Keratinocyte (primary cell): ENCODE measurements at regions not wholly inside any gene's neighbourhood (a gene's known extent, or its start where the extent isn't known, plus 50 kb on each side); places are given as distances from the start of the nearest gene placed in this dataset.

Experiments
- DNase-seq: peaks from one replicate; pipeline ENCODE4 v3.0.0-alpha.2; 2011; ENCODE audit warnings: low read depth, missing footprints, low spot score
- FAIRE-seq: peaks from 2 replicates; lab custom pipeline; 2011; peaks lifted over from hg19 to GRCh38; lab: Jason Lieb, UNC
- H2AFZ ChIP-seq: 2 replicates; pipeline ENCODE4 v1.6.0; 2012; ENCODE audit warnings: low read length, control low read depth, inconsistent platforms; ENCODE audit not compliant: control insufficient read depth
- H3K27ac ChIP-seq: 2 replicates; pipeline ENCODE4 v1.5.1; 2011; ENCODE audit warnings: low read length; ENCODE audit not compliant: control insufficient read depth, insufficient read depth
- H3K27me3 ChIP-seq: 3 replicates; pipeline ENCODE4 v1.6.0; 2011; ENCODE audit warnings: low read length; ENCODE audit not compliant: control insufficient read depth, insufficient read depth; ENCODE audit errors: extremely low read depth
- H3K36me3 ChIP-seq, 2 experiments: 2 replicates in 1 of 2; 3 replicates in 1 of 2; pipeline ENCODE4 v1.5.1; 2011; ENCODE audit warnings: low read length in 2 of 2, mild to moderate bottlenecking in 1 of 2; ENCODE audit not compliant: control insufficient read depth in 2 of 2, insufficient read depth in 2 of 2; ENCODE audit errors: extremely low read depth in 1 of 2
- H3K4me1 ChIP-seq: 3 replicates; pipeline ENCODE4 v1.5.1; 2011; ENCODE audit warnings: low read length; ENCODE audit not compliant: control insufficient read depth, insufficient read depth; ENCODE audit errors: extremely low read depth
- H3K4me2 ChIP-seq: 3 replicates; pipeline ENCODE4 v1.6.0; 2011; ENCODE audit warnings: low read depth, low read length; ENCODE audit not compliant: control insufficient read depth, insufficient read depth; ENCODE audit errors: extremely low read depth
- H3K4me3 ChIP-seq, 3 experiments: fragments of 200-600 bp in 1 of 3; sonication (generic) in 1 of 3; 2 replicates in 2 of 3; 3 replicates in 1 of 3; pipeline ENCODE4 v1.5.1; 2011 to 2016; ENCODE audit warnings: low read length in 3 of 3, mild to moderate bottlenecking in 3 of 3, control low read depth in 2 of 3, inconsistent platforms in 1 of 3, low read depth in 1 of 3, mixed read lengths in 1 of 3, mixed run types in 1 of 3, moderate library complexity in 1 of 3; ENCODE audit not compliant: control insufficient read depth in 2 of 3, insufficient read depth in 2 of 3; ENCODE audit errors: extremely low read depth in 1 of 3
- H3K79me2 ChIP-seq: 2 replicates; pipeline ENCODE4 v1.6.0; 2012; ENCODE audit warnings: low read length; ENCODE audit not compliant: control insufficient read depth, insufficient read depth
- H3K9ac ChIP-seq: 3 replicates; pipeline ENCODE4 v1.6.0; 2011; ENCODE audit warnings: low read length; ENCODE audit not compliant: control insufficient read depth, insufficient read depth; ENCODE audit errors: extremely low read depth
- H3K9me1 ChIP-seq: 3 replicates; pipeline ENCODE4 v1.6.0; 2011; ENCODE audit warnings: low read length; ENCODE audit not compliant: control insufficient read depth, insufficient read depth; ENCODE audit errors: extremely low read depth
- H3K9me3 ChIP-seq: 2 replicates; pipeline ENCODE4 v1.5.1; 2012; ENCODE audit warnings: low read depth, low read length; ENCODE audit not compliant: control insufficient read depth
- H4K20me1 ChIP-seq: 3 replicates; pipeline ENCODE4 v1.6.0; 2011; ENCODE audit warnings: low read length; ENCODE audit not compliant: control insufficient read depth, insufficient read depth; ENCODE audit errors: extremely low read depth
- EZH2 ChIP-seq: IDR thresholded peaks from one replicate; pipeline ENCODE4 v1.6.1; 2012; ENCODE audit warnings: inconsistent platforms, mild to moderate bottlenecking, low read length, moderate library complexity
- dilution Hi-C: fragments of 300-500 bp; cut with MboI; formaldehyde crosslinking; loops from one replicate; pipeline ENCODE4 v1.7.0; 2020; ENCODE audit warnings: low sequenced_read_pairs; ENCODE audit not compliant: extremely low pct_ligation_motif_present
- TF ChIP-seq, protein P1 (sequence below), 3 experiments: IDR thresholded peaks in 1 of 3; conservative IDR thresholded peaks in 1 of 3; optimal IDR thresholded peaks in 1 of 3; 2 replicates in 2 of 3; 3 replicates in 1 of 3; pipeline versions ENCODE3 to v1.5.1; 2011; ENCODE audit warnings: low read length in 3 of 3, mild to moderate bottlenecking in 3 of 3, moderate library complexity in 2 of 3, control low read depth in 1 of 3, inconsistent platforms in 1 of 3; ENCODE audit not compliant: insufficient read depth in 2 of 3; ENCODE audit errors: extremely low read depth in 1 of 3

DNA sequence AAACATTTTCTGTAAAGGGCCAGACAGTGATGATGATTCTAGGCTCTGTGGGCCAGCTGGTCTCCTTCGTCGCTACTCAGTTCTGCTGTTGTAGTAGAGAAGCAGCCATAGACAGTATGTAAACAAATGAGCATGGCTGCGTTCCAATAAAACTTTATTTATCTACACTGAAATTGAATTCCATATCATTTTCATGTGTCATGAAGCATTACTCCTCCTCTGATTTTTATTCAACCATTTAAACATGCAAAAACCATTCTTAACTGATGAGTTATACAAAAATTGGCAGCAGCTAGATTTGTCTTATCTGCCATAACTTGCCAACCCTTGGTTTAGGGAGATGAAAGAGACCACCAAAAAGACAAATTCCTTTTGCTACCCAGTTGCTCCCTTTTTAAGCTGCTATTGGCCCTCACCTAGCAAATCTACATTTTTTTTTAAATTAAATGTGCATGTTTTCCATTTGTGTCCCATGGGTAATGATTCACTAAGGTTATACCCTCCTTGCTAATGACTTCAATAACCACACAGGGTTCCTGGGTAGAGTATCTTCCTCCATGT, 309.9 kb downstream of the DHX15 start:
- Histone ChIP-seq H3K27ac (peak overlapping the region; percentile 42), H3K79me2 (no peaks in the 10 kb centered on the region), H3K9me3 (no peaks in the 10 kb centered on the region), H3K36me3 (no peaks in the 10 kb centered on the region), H3K4me2 (peak overlapping the region; percentile 40), H3K4me3 (no peak overlapping the region), H4K20me1 (no peaks in the 10 kb centered on the region), H3K27me3 (no peaks in the 10 kb centered on the region), H3K4me1 (peaks cover 22% of the 10 kb centered on the region), H2AFZ (peak overlapping the region; percentile 76), H3K9me1 (no peaks in the 10 kb centered on the region), H3K9ac (no peak overlapping the region)
- DNase-seq (peak; percentile 28), FAIRE-seq (no peak)
- dilution Hi-C loops = no loop called here
- TF ChIP-seq EZH2 = no peak

DNA sequence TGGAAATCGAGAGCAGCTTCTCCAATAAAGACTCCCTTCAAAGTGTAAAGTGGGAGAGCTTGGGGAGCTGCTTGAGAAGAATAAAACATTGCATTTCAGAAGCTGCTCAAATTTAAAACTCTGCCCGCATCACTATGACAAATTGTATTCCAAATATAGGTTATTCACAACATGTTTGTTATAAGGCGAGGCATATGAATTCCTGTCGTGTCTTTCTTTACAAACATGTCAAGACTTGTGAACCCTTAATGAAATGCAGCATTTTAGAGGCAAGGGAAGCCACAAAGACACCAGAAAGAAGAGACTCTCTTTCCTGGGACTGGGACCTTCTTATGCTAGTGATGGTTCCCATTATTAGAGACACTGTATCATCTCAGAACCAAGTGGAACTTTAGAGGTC, 311.2 kb downstream of the DHX15 start:
- FAIRE-seq = peak; percentile 93
- Histone ChIP-seq H3K4me3 (no peak overlapping the region), H2AFZ (peak overlapping the region; percentile 84), H3K27ac (peak overlapping the region; percentile 50), H3K27me3 (no peaks in the 10 kb centered on the region), H3K36me3 (no peaks in the 10 kb centered on the region), H3K4me2 (peak overlapping the region; percentile 88), H3K9ac (no peak overlapping the region), H3K4me1 (peaks cover 22% of the 10 kb centered on the region), H3K79me2 (no peaks in the 10 kb centered on the region), H3K9me3 (no peaks in the 10 kb centered on the region), H3K9me1 (no peaks in the 10 kb centered on the region), H4K20me1 (no peaks in the 10 kb centered on the region)
- DNase-seq = peak; percentile 65
- TF ChIP-seq, protein P1, sequence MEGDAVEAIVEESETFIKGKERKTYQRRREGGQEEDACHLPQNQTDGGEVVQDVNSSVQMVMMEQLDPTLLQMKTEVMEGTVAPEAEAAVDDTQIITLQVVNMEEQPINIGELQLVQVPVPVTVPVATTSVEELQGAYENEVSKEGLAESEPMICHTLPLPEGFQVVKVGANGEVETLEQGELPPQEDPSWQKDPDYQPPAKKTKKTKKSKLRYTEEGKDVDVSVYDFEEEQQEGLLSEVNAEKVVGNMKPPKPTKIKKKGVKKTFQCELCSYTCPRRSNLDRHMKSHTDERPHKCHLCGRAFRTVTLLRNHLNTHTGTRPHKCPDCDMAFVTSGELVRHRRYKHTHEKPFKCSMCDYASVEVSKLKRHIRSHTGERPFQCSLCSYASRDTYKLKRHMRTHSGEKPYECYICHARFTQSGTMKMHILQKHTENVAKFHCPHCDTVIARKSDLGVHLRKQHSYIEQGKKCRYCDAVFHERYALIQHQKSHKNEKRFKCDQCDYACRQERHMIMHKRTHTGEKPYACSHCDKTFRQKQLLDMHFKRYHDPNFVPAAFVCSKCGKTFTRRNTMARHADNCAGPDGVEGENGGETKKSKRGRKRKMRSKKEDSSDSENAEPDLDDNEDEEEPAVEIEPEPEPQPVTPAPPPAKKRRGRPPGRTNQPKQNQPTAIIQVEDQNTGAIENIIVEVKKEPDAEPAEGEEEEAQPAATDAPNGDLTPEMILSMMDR (optimal IDR thresholded peaks at IDR 0.05 in 1 of 3, IDR thresholded peaks at IDR 0.05 in 1 of 3, conservative IDR thresholded peaks at IDR 0.05 in 1 of 3; ENCODE audit: extremely low read depth in 1 of 3, insufficient read depth in 2 of 3, low read length in 3 of 3) = no peak
- TF ChIP-seq EZH2 = no peak
- dilution Hi-C loops = no loop called here
